Esophagus squamous epithelium (tissue), 4 donors: ENCODE measurements at regions not wholly inside any gene's neighbourhood (a gene's known extent, or its start where the extent isn't known, plus 50 kb on each side); places are given as distances from the start of the nearest gene placed in this dataset.

Experiments used
- CTCF ChIP-seq, 6 experiments: fragments of 450-650 bp in 4 of 6; fragments of 200-600 bp in 2 of 6; sonication (generic) in 2 of 6; IDR thresholded peaks; one replicate each; pipeline ENCODE4 v1.5.1; 2016 to 2019; ENCODE audit warnings: antibody characterized with exemption in 6 of 6, mild to moderate bottlenecking in 4 of 6, moderate library complexity in 4 of 6
- POLR2A ChIP-seq, 4 donors: fragments of 450-650 bp; IDR thresholded peaks; one replicate each; pipeline ENCODE4 v1.6.1; 2017; ENCODE audit warnings: antibody characterized with exemption in 4 of 4, mild to moderate bottlenecking in 4 of 4, moderate library complexity in 3 of 4

- no peak for TF ChIP-seq POLR2A (IDR thresholded peaks at IDR 0.05)
- no peak for TF ChIP-seq CTCF (IDR thresholded peaks at IDR 0.05)
These were observed 341.9 kb upstream of the RORA start for GRCh38 chr15:61571026-61571425.
